Esophagus squamous epithelium (tissue), 5 donors: ENCODE measurements at regions not wholly inside any gene's neighbourhood (a gene's known extent, or its start where the extent isn't known, plus 50 kb on each side); places are given as distances from the start of the nearest gene placed in this dataset.

Experiments used
- DNase-seq: peaks from one replicate; lab custom pipeline; 2025; lab: John Stamatoyannopoulos, UW
- H3K27ac ChIP-seq, 4 donors: fragments of 200-600 bp; sonication (generic); one replicate each; pipeline ENCODE4 v1.5.1; 2016 to 2019; ENCODE audit warnings: mild to moderate bottlenecking in 1 of 4
- H3K27me3 ChIP-seq, 4 donors: fragments of 200-600 bp; sonication (generic); 1 replicate in 3 of 4; 2 replicates in 1 of 4; pipeline versions ENCODE4 v1.5.1 to v1.6.0; 2017 to 2021; ENCODE audit warnings: antibody characterized with exemption in 1 of 4
- H3K36me3 ChIP-seq, 3 donors: fragments of 200-600 bp; sonication (generic); one replicate each; pipeline ENCODE4 v1.5.1; 2016 to 2019
- H3K4me1 ChIP-seq, 3 donors: fragments of 200-600 bp; sonication (generic); one replicate each; pipeline ENCODE4 v1.5.1; 2017 to 2019
- H3K4me3 ChIP-seq, 4 donors: fragments of 200-600 bp; sonication (generic); 1 replicate in 3 of 4; 2 replicates in 1 of 4; pipeline ENCODE4 v1.5.1; 2016 to 2019; ENCODE audit warnings: mild to moderate bottlenecking in 2 of 4, moderate library complexity in 1 of 4
- H3K9me3 ChIP-seq, 3 donors: fragments of 200-600 bp; sonication (generic); one replicate each; pipeline ENCODE4 v1.5.1; 2016 to 2019
- CTCF ChIP-seq, 6 experiments: fragments of 450-650 bp in 4 of 6; fragments of 200-600 bp in 2 of 6; sonication (generic) in 2 of 6; IDR thresholded peaks; one replicate each; pipeline ENCODE4 v1.5.1; 2016 to 2019; ENCODE audit warnings: antibody characterized with exemption in 6 of 6, mild to moderate bottlenecking in 4 of 6, moderate library complexity in 4 of 6
- POLR2A ChIP-seq, 4 donors: fragments of 450-650 bp; IDR thresholded peaks; one replicate each; pipeline ENCODE4 v1.6.1; 2017; ENCODE audit warnings: antibody characterized with exemption in 4 of 4, mild to moderate bottlenecking in 4 of 4, moderate library complexity in 3 of 4
- WGBS, 2 donors: methylation state at CpG; one replicate each; pipeline ENCODE4 v1.1.5; 2018; 5-methylcytosine and 5-hydroxymethylcytosine counted together
- intact Hi-C: fragments of 100-400 bp; cut with DNase I; formaldehyde crosslinking; loops from one replicate; pipeline ENCODE4 v1.15.0; 2022
- donor health status: DM: yes; HTN: yes; CAD: no.

DNA sequence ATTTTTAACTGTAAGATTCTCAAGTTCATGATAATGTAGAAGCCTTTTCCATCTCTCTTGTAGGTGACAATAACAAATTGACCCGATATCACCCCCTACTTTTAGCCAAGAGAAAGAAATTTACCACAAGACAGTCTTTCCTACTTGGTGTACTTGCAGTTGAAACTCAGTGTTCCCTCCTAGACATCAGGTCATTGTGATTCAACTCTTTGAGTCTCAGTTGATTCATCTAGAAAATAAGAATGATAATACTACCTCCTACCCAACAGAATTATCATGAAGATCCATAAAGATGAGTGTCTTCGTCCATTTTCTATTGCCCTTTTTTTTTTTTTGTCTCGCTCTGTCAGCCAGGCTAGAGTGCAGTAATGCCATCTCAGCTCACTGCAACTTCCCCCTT, 51.3 kb upstream of the TRERF1 start:
- Histone ChIP-seq H3K9me3 (no peaks in the 10 kb centered on the region), H3K27me3 (peaks cover 0 to 39% (median 0%) of the 10 kb centered on the region in 4 donors), H3K27ac (no peak overlapping the region), H3K36me3 (no peaks in the 10 kb centered on the region), H3K4me1 (no peaks in the 10 kb centered on the region), H3K4me3 (no peak overlapping the region)
- intact Hi-C loops = no loop called here
- no peak for DNase-seq
- no peak for TF ChIP-seq CTCF (IDR thresholded peaks at IDR 0.05)
- no peak for TF ChIP-seq POLR2A (IDR thresholded peaks at IDR 0.05)
- WGBS, 2 donors = 88 to 92% methylated on average over 3 of the region's 3 CpGs

- Histone ChIP-seq H3K9me3 (no peaks in the 10 kb centered on the region), H3K4me1 (no peaks in the 10 kb centered on the region), H3K36me3 (no peaks in the 10 kb centered on the region), H3K27ac (no peak overlapping the region), H3K27me3 (peaks cover 0 to 37% (median 0%) of the 10 kb centered on the region in 4 donors), H3K4me3 (no peak overlapping the region)
- WGBS, 2 donors = 70 to 86% methylated on average over 1 of the region's 1 CpG
- intact Hi-C loops = no loop called here
- DNase-seq = no peak
- TF ChIP-seq POLR2A (IDR thresholded peaks at IDR 0.05) (no peak), CTCF (IDR thresholded peaks at IDR 0.05) (no peak)
These were observed 50.4 kb upstream of the TRERF1 start for GRCh38 chr6:42502127-42502526.
